Neural progenitor cell (in vitro differentiated cells): ENCODE measurements at regions not wholly inside any gene's neighbourhood (a gene's known extent, or its start where the extent isn't known, plus 50 kb on each side); places are given as distances from the start of the nearest gene placed in this dataset.

Experiments used
- DNase-seq: peaks from one replicate; pipeline ENCODE4 v3.0.0-alpha.2; 2016; ENCODE audit warnings: low spot score
- H2AFZ ChIP-seq: fragments of 200-600 bp; sonication (generic); replicated peaks from 2 replicates; pipeline ENCODE4 v1.6.1; 2016; ENCODE audit warnings: antibody characterized with exemption
- H3F3A ChIP-seq: fragments of 200-600 bp; sonication (generic); 2 replicates; pipeline ENCODE4 v1.6.1; 2016; ENCODE audit warnings: antibody characterized with exemption, low read depth
- H3K27ac ChIP-seq: fragments of 200-600 bp; sonication (generic); 2 replicates; pipeline ENCODE4 v1.5.1; 2016; ENCODE audit warnings: mild to moderate bottlenecking
- H3K27me3 ChIP-seq: fragments of 200-600 bp; sonication (generic); 2 replicates; pipeline ENCODE4 v1.6.1; 2016; ENCODE audit warnings: mild to moderate bottlenecking, moderate library complexity
- H3K36me3 ChIP-seq: fragments of 200-600 bp; sonication (generic); 2 replicates; pipeline ENCODE4 v1.5.1; 2016
- H3K4me1 ChIP-seq: fragments of 200-600 bp; sonication (generic); 2 replicates; pipeline ENCODE4 v1.6.1; 2016; ENCODE audit warnings: mixed run types
- H3K4me2 ChIP-seq: fragments of 200-600 bp; sonication (generic); 2 replicates; pipeline ENCODE4 v1.6.1; 2016
- H3K4me3 ChIP-seq: fragments of 200-600 bp; sonication (generic); 2 replicates; pipeline ENCODE4 v1.5.1; 2016
- H3K79me2 ChIP-seq: fragments of 200-600 bp; sonication (generic); 2 replicates; pipeline ENCODE4 v1.6.1; 2016; ENCODE audit warnings: low read depth
- H3K9ac ChIP-seq: fragments of 200-600 bp; sonication (generic); 2 replicates; pipeline ENCODE4 v1.6.1; 2016
- H3K9me3 ChIP-seq: fragments of 200-600 bp; sonication (generic); 2 replicates; pipeline ENCODE4 v1.5.1; 2016; ENCODE audit warnings: low read depth
- H4K20me1 ChIP-seq: fragments of 200-600 bp; sonication (generic); 2 replicates; pipeline ENCODE4 v1.6.1; 2016; ENCODE audit warnings: low read depth
- H3K27ac Mint-ChIP-seq: 3 replicates; pipeline ENCODE4 v1.8.0; 2021; ENCODE audit warnings: mixed read lengths
- H3K27me3 Mint-ChIP-seq: 2 replicates; pipeline ENCODE4 v1.8.0; 2022; ENCODE audit warnings: low read depth, mild to moderate bottlenecking, inconsistent platforms, moderate library complexity, mixed read lengths; ENCODE audit not compliant: insufficient read depth
- H3K36me3 Mint-ChIP-seq: 3 replicates; pipeline ENCODE4 v1.8.0; 2021; ENCODE audit warnings: mixed read lengths
- H3K4me1 Mint-ChIP-seq: 3 replicates; pipeline ENCODE4 v1.8.0; 2021; ENCODE audit warnings: mixed read lengths
- H3K4me3 Mint-ChIP-seq: 3 replicates; pipeline ENCODE4 v1.8.0; 2021; ENCODE audit warnings: mild to moderate bottlenecking, moderate library complexity, mixed read lengths
- H3K9me3 Mint-ChIP-seq: 3 replicates; pipeline ENCODE4 v1.8.0; 2020; ENCODE audit warnings: mixed read lengths
- CTCF ChIP-seq: fragments of 200-600 bp; sonication (generic); IDR thresholded peaks from 2 replicates; pipeline ENCODE4 v1.5.1; 2017; ENCODE audit warnings: antibody characterized with exemption, mild to moderate bottlenecking
- EZH2 ChIP-seq: fragments of 200-600 bp; sonication (generic); IDR thresholded peaks from 2 replicates; pipeline ENCODE4 v1.6.1; 2017; ENCODE audit warnings: antibody characterized with exemption, mild to moderate bottlenecking, moderate library complexity
- EZH2phosphoT487 ChIP-seq: fragments of 200-600 bp; sonication (generic); IDR thresholded peaks from 2 replicates; pipeline ENCODE4 v1.6.1; 2017; ENCODE audit warnings: antibody characterized with exemption

- no peak for DNase-seq
- H4K20me1 ChIP-seq: no peaks in the 10 kb centered on the region
- H3K4me2 ChIP-seq: no peak overlapping the region
- H3K9ac ChIP-seq: no peak overlapping the region
- H3K4me3 ChIP-seq: no peak overlapping the region
- H3K27ac Mint-ChIP-seq: no peak overlapping the region
- no peak overlapping the region for H2AFZ ChIP-seq
- no peak overlapping the region for H3K27ac ChIP-seq
- peaks cover under 1% of the 10 kb centered on the region for H3K9me3 Mint-ChIP-seq
- H3K9me3 ChIP-seq: no peaks in the 10 kb centered on the region
- no peaks in the 10 kb centered on the region for H3K27me3 ChIP-seq
- no peaks in the 10 kb centered on the region for H3K4me1 ChIP-seq
- no peaks in the 10 kb centered on the region for H3K36me3 Mint-ChIP-seq
- no peak overlapping the region for H3K4me3 Mint-ChIP-seq
- TF ChIP-seq EZH2phosphoT487: no peak
- TF ChIP-seq EZH2: no peak
- no peak for TF ChIP-seq CTCF
- H3F3A ChIP-seq: no peaks in the 10 kb centered on the region
- no peaks in the 10 kb centered on the region for H3K36me3 ChIP-seq
- peaks cover 2% of the 10 kb centered on the region for H3K27me3 Mint-ChIP-seq
- H3K79me2 ChIP-seq: no peaks in the 10 kb centered on the region
- H3K4me1 Mint-ChIP-seq: peaks cover 4% of the 10 kb centered on the region
Observed at GRCh38 chr11:32184041-32184722, 93.3 kb downstream of the RCN1 start.

- Histone ChIP-seq H2AFZ (no peak overlapping the region), H3K4me3 (no peak overlapping the region), H3F3A (no peaks in the 10 kb centered on the region), H3K9me3 (no peaks in the 10 kb centered on the region), H3K27ac (no peak overlapping the region), H3K4me2 (no peak overlapping the region), H3K27me3 (no peaks in the 10 kb centered on the region), H4K20me1 (no peaks in the 10 kb centered on the region), H3K4me1 (no peaks in the 10 kb centered on the region), H3K79me2 (no peaks in the 10 kb centered on the region), H3K9ac (no peak overlapping the region), H3K36me3 (no peaks in the 10 kb centered on the region)
- peaks cover 2% of the 10 kb centered on the region for H3K9me3 Mint-ChIP-seq
- no peak overlapping the region for H3K27ac Mint-ChIP-seq
- no peak overlapping the region for H3K4me3 Mint-ChIP-seq
- TF ChIP-seq CTCF: no peak
- TF ChIP-seq EZH2phosphoT487: no peak
- no peak for TF ChIP-seq EZH2
- no peak for DNase-seq
- H3K4me1 Mint-ChIP-seq: peaks cover 6% of the 10 kb centered on the region
- peaks cover 2% of the 10 kb centered on the region for H3K27me3 Mint-ChIP-seq
- no peaks in the 10 kb centered on the region for H3K36me3 Mint-ChIP-seq
Observed at GRCh38 chr11:32184723-32185376, 94.0 kb downstream of the RCN1 start.

GRCh38 chr11:32186118-32186517, 95.2 kb downstream of the RCN1 start:
- H3K36me3 ChIP-seq: no peaks in the 10 kb centered on the region
- H3K4me1 ChIP-seq: no peaks in the 10 kb centered on the region
- Mint-ChIP-seq H3K4me3 (no peak overlapping the region), H3K36me3 (no peaks in the 10 kb centered on the region), H3K9me3 (peaks cover 2% of the 10 kb centered on the region), H3K27me3 (peaks cover 2% of the 10 kb centered on the region), H3K4me1 (peaks cover 6% of the 10 kb centered on the region), H3K27ac (no peak overlapping the region)
- no peaks in the 10 kb centered on the region for H3K27me3 ChIP-seq
- no peaks in the 10 kb centered on the region for H4K20me1 ChIP-seq
- no peak overlapping the region for H3K4me3 ChIP-seq
- no peak overlapping the region for H3K4me2 ChIP-seq
- H2AFZ ChIP-seq: no peak overlapping the region
- TF ChIP-seq EZH2phosphoT487: no peak
- TF ChIP-seq EZH2: no peak
- TF ChIP-seq CTCF: no peak
- no peak overlapping the region for H3K9ac ChIP-seq
- H3K27ac ChIP-seq: no peak overlapping the region
- H3K79me2 ChIP-seq: no peaks in the 10 kb centered on the region
- no peaks in the 10 kb centered on the region for H3F3A ChIP-seq
- no peaks in the 10 kb centered on the region for H3K9me3 ChIP-seq
- no peak for DNase-seq
